IMR-90 (cell line): ENCODE measurements at regions not wholly inside any gene's neighbourhood (a gene's known extent, or its start where the extent isn't known, plus 50 kb on each side); places are given as distances from the start of the nearest gene placed in this dataset.

Experiments
- ATAC-seq: fragments of 200-7000 bp; cut with Tn5 transposase; 2 replicates; pipeline ENCODE4 v1.9.1; 2020; ENCODE audit warnings: low read depth, mild to moderate bottlenecking, moderate library complexity
- BruUV-seq: library from RNA; stranded (reverse); fragments of 400-500 nt; replicated peaks from 2 replicates; lab custom pipeline; 2021; lab: Mats Ljungman, UMichigan
- CTCF ChIA-PET: fragments of 300-600 bp; formaldehyde crosslinking; extraction: SDS; loops from one replicate; lab custom pipeline; 2021; ENCODE audit warnings: antibody characterized with exemption; lab: Yijun Ruan, JAX
- POLR2A ChIA-PET: fragments of 300-600 bp; sonication (Branson Sonifier 250); formaldehyde crosslinking; loops from one replicate; lab custom pipeline; 2022; ENCODE audit warnings: antibody characterized with exemption; ENCODE audit not compliant: unreplicated experiment; lab: Charles Lee
- DNase-seq: peaks from one replicate; pipeline ENCODE4 v3.0.0; 2013
- H2AFZ ChIP-seq: replicated peaks from 2 replicates; pipeline ENCODE3; 2013; ENCODE audit warnings: low read length, mild to moderate bottlenecking; ENCODE audit not compliant: poor library complexity
- H2AK5ac ChIP-seq: 2 replicates; pipeline ENCODE4 v1.6.1; 2013; ENCODE audit warnings: low read depth, low read length, inconsistent platforms
- H2AK9ac ChIP-seq: replicated peaks from 2 replicates; pipeline ENCODE3; 2013; ENCODE audit warnings: mild to moderate bottlenecking, low read depth, low read length, moderate library complexity; ENCODE audit not compliant: poor library complexity
- H2BK120ac ChIP-seq: 2 replicates; pipeline ENCODE4 v1.6.1; 2013; ENCODE audit warnings: low read depth, low read length, inconsistent platforms
- H2BK15ac ChIP-seq: 3 replicates; pipeline ENCODE4 v1.6.1; 2013; ENCODE audit warnings: low read depth, low read length, inconsistent platforms
- H2BK20ac ChIP-seq: 2 replicates; pipeline ENCODE4 v1.6.1; 2013; ENCODE audit warnings: low read depth, mild to moderate bottlenecking, inconsistent platforms, low read length, moderate library complexity
- H2BK5ac ChIP-seq: 2 replicates; pipeline ENCODE4 v1.6.1; 2013; ENCODE audit warnings: mild to moderate bottlenecking, low read depth, low read length, inconsistent platforms; ENCODE audit not compliant: poor library complexity, severe bottlenecking
- H3K14ac ChIP-seq: replicated peaks from 2 replicates; pipeline ENCODE4 v1.6.1; 2013; ENCODE audit warnings: low read depth, low read length, inconsistent platforms
- H3K18ac ChIP-seq: 2 replicates; pipeline ENCODE4 v1.6.1; 2013; ENCODE audit warnings: low read depth, low read length, control low read depth
- H3K23ac ChIP-seq: 2 replicates; pipeline ENCODE4 v1.6.1; 2013; ENCODE audit warnings: low read depth, low read length, inconsistent platforms
- H3K27ac ChIP-seq: 2 replicates; pipeline ENCODE4 v1.5.1; 2013; ENCODE audit warnings: mild to moderate bottlenecking, control low read depth, low read length; ENCODE audit not compliant: insufficient read depth
- H3K27me3 ChIP-seq: 2 replicates; pipeline ENCODE4 v1.6.1; 2013; ENCODE audit warnings: low read length; ENCODE audit not compliant: control insufficient read depth, insufficient read depth
- H3K36me3 ChIP-seq: 2 replicates; pipeline ENCODE4 v1.6.1; 2013; ENCODE audit warnings: low read length, mixed read lengths; ENCODE audit not compliant: control insufficient read depth, insufficient read depth
- H3K4ac ChIP-seq: 2 replicates; pipeline ENCODE4 v1.6.1; 2013; ENCODE audit warnings: low read depth, low read length, inconsistent platforms
- H3K4me1 ChIP-seq: 2 replicates; pipeline ENCODE4 v1.6.1; 2013; ENCODE audit warnings: low read length, mixed read lengths; ENCODE audit not compliant: control insufficient read depth, insufficient read depth
- H3K4me2 ChIP-seq: 2 replicates; pipeline ENCODE4 v1.6.1; 2013; ENCODE audit warnings: low read depth, mild to moderate bottlenecking, control low read depth, low read length, moderate library complexity
- H3K4me3 ChIP-seq: 2 replicates; pipeline ENCODE4 v1.5.1; 2013; ENCODE audit warnings: low read depth, mild to moderate bottlenecking, control low read depth, low read length, moderate library complexity; ENCODE audit not compliant: insufficient read depth
- H3K56ac ChIP-seq: 2 replicates; pipeline ENCODE4 v1.6.1; 2013; ENCODE audit warnings: low read length, inconsistent platforms; ENCODE audit not compliant: insufficient read depth; ENCODE audit errors: extremely low read depth
- H3K79me1 ChIP-seq, 2 experiments: 2 replicates each; pipeline ENCODE4 v1.6.1; 2013; ENCODE audit warnings: low read length in 2 of 2, inconsistent platforms in 1 of 2, low read depth in 1 of 2
- H3K9ac ChIP-seq: 2 replicates; pipeline ENCODE4 v1.6.1; 2013; ENCODE audit warnings: low read depth, low read length, control low read depth
- H3K9me1 ChIP-seq: 2 replicates; pipeline ENCODE4 v1.6.1; 2013; ENCODE audit warnings: low read length, inconsistent platforms; ENCODE audit not compliant: insufficient read depth
- H3K9me3 ChIP-seq: 2 replicates; pipeline ENCODE4 v1.6.1; 2013; ENCODE audit warnings: low read length; ENCODE audit not compliant: control insufficient read depth, insufficient read depth
- H4K20me1 ChIP-seq: 2 replicates; pipeline ENCODE4 v1.6.1; 2013; ENCODE audit warnings: low read length, inconsistent platforms; ENCODE audit not compliant: insufficient read depth
- H4K5ac ChIP-seq: 2 replicates; pipeline ENCODE4 v1.6.1; 2013; ENCODE audit warnings: mild to moderate bottlenecking, low read depth, low read length, control low read depth
- H4K8ac ChIP-seq, 2 experiments: 2 replicates each; pipeline ENCODE4 v1.6.1; 2013; ENCODE audit warnings: low read depth in 2 of 2, low read length in 2 of 2, control low read depth in 1 of 2, inconsistent platforms in 1 of 2
- H4K91ac ChIP-seq: 2 replicates; pipeline ENCODE4 v1.6.1; 2013; ENCODE audit warnings: low read depth, low read length, inconsistent platforms; ENCODE audit not compliant: insufficient read depth
- BHLHE40 ChIP-seq: fragments of 150-350 bp; IDR thresholded peaks from 2 replicates; pipeline ENCODE4 v1.6.1; 2016; ENCODE audit warnings: mild to moderate bottlenecking, low read depth, low read length
- CEBPB ChIP-seq: IDR thresholded peaks from 2 replicates; pipeline ENCODE4 v1.6.1; 2012; ENCODE audit warnings: low read depth, low read length, improper control_type of control experiment
- CHD1 ChIP-seq: IDR thresholded peaks from 2 replicates; pipeline ENCODE4 v1.6.1; 2012; ENCODE audit warnings: low read depth, low read length, improper control_type of control experiment
- FOS ChIP-seq: fragments of 150-350 bp; IDR thresholded peaks from 2 replicates; pipeline ENCODE4 v1.6.1; 2016; ENCODE audit warnings: low read depth, low read length
- MAFK ChIP-seq: IDR thresholded peaks from 2 replicates; pipeline ENCODE4 v1.6.1; 2012; ENCODE audit warnings: low read depth, low read length, improper control_type of control experiment
- MAZ ChIP-seq: IDR thresholded peaks from 2 replicates; pipeline ENCODE4 v1.6.1; 2012; ENCODE audit warnings: low read depth, mild to moderate bottlenecking, low read length, improper control_type of control experiment, moderate library complexity, borderline replicate concordance
- MXI1 ChIP-seq: IDR thresholded peaks from 2 replicates; pipeline ENCODE4 v1.6.1; 2012; ENCODE audit warnings: low read depth, mild to moderate bottlenecking, low read length, moderate library complexity, borderline replicate concordance
- NFE2L2 ChIP-seq: fragments of 150-350 bp; IDR thresholded peaks from 2 replicates; pipeline ENCODE4 v1.6.1; 2016; ENCODE audit warnings: low read depth, mild to moderate bottlenecking, low read length
- POLR2A ChIP-seq: IDR thresholded peaks from 2 replicates; pipeline ENCODE4 v1.6.1; 2012; ENCODE audit warnings: mild to moderate bottlenecking, low read depth, low read length
- RAD21 ChIP-seq: IDR thresholded peaks from 2 replicates; pipeline ENCODE4 v1.6.1; 2012; ENCODE audit warnings: low read length, improper control_type of control experiment
- RCOR1 ChIP-seq: IDR thresholded peaks from 2 replicates; pipeline ENCODE4 v1.6.1; 2012; ENCODE audit warnings: mild to moderate bottlenecking, low read length, improper control_type of control experiment; ENCODE audit not compliant: insufficient replicate concordance
- RFX5 ChIP-seq: IDR thresholded peaks from 2 replicates; pipeline ENCODE4 v1.8.0; 2012; ENCODE audit warnings: low read depth, mild to moderate bottlenecking, low read length, moderate library complexity
- SMC3 ChIP-seq: fragments of 150-350 bp; IDR thresholded peaks from 2 replicates; pipeline ENCODE4 v1.6.1; 2016; ENCODE audit warnings: low read depth, mild to moderate bottlenecking, antibody characterized with exemption, low read length, moderate library complexity
- WGBS, 2 experiments: methylation state at CpG; one replicate each; pipeline versions ENCODE4 v1.1.5 to v1.1.7; 2013; ENCODE audit warnings: missing lambda C conversion rate in 2 of 2; ENCODE audit not compliant: insufficient read length in 1 of 2; ENCODE audit errors: extremely low coverage in 2 of 2; 5-methylcytosine and 5-hydroxymethylcytosine counted together
- dilution Hi-C: fragments of 300-500 bp; cut with HindIII; formaldehyde crosslinking; loops from one replicate; pipeline ENCODE4 v1.14.3; 2018; ENCODE audit warnings: low sequenced_read_pairs; ENCODE audit not compliant: unreplicated experiment
- in situ Hi-C: fragments of 300-500 bp; cut with MboI; formaldehyde crosslinking; loops from 3 replicates; pipeline ENCODE4 v1.14.3; 2019; ENCODE audit warnings: low sequenced_read_pairs, inconsistent platforms, mixed read lengths
- intact Hi-C: fragments of 100-400 bp; cut with micrococcal nuclease; formaldehyde crosslinking; loops from 2 replicates; pipeline ENCODE4 v1.10.0; 2022
- TF ChIP-seq, protein P1 (sequence below): fragments of 150-350 bp; IDR thresholded peaks from 2 replicates; pipeline ENCODE4 v1.6.1; 2017; ENCODE audit warnings: mild to moderate bottlenecking, antibody characterized with exemption, low read length, low read depth
- TF ChIP-seq, protein P2 (sequence below): fragments of 150-350 bp; IDR thresholded peaks from 2 replicates; pipeline ENCODE4 v1.6.1; 2016; ENCODE audit warnings: low read depth, mild to moderate bottlenecking, low read length, moderate library complexity, borderline replicate concordance
- TF ChIP-seq, protein P3 (sequence below): conservative IDR thresholded peaks from 2 replicates; pipeline ENCODE4 v1.5.1; 2012; ENCODE audit warnings: mild to moderate bottlenecking, low read depth, low read length, improper control_type of control experiment

DNA sequence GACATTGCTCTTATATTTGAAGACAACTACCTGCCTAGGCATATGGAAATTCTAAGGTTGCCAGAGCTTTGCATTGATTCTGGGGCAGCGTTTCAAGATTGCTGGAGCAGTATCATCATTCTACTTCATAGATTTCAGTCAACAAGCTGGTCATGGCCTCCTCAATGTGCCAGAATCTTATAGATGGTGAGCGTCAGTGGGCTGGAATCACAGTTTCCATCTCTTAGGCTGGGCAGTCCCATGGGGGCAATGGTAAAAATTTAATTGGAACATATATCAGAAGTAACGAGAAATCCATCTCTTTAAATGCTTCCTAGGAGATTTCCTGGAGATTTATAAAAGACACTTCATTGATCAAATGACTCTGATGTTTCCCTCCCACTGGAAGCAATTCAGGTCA is 258.3 kb downstream of the SV2B start:
- no peak overlapping the region for H2AK5ac ChIP-seq
- no peaks in the 10 kb centered on the region for H4K20me1 ChIP-seq
- H2BK15ac ChIP-seq = no peak overlapping the region
- intact Hi-C loops = no loop called here
- in situ Hi-C loops = no loop called here
- no peak overlapping the region for H4K5ac ChIP-seq
- no peak overlapping the region for H4K8ac ChIP-seq
- no peak overlapping the region for H3K14ac ChIP-seq
- no peak overlapping the region for H2BK120ac ChIP-seq
- H3K18ac ChIP-seq = no peak overlapping the region
- H3K27ac ChIP-seq = no peak overlapping the region
- CTCF ChIA-PET = no interaction called here
- H3K4ac ChIP-seq = no peak overlapping the region
- H3K9ac ChIP-seq = no peak overlapping the region
- H2BK5ac ChIP-seq = no peak overlapping the region
- H3K36me3 ChIP-seq = no peaks in the 10 kb centered on the region
- no peaks in the 10 kb centered on the region for H3K4me1 ChIP-seq
- no TSS peak for BruUV-seq
- no peak overlapping the region for H3K4me3 ChIP-seq
- no peak overlapping the region for H4K91ac ChIP-seq
- TF ChIP-seq MXI1 (no peak), BHLHE40 (no peak), MAFK (no peak), FOS (no peak), NFE2L2 (no peak), SMC3 (no peak), CEBPB (no peak), RCOR1 (no peak), CHD1 (no peak), MAZ (no peak), RAD21 (no peak), RFX5 (no peak), POLR2A (no peak)
- TF ChIP-seq, protein P1, sequence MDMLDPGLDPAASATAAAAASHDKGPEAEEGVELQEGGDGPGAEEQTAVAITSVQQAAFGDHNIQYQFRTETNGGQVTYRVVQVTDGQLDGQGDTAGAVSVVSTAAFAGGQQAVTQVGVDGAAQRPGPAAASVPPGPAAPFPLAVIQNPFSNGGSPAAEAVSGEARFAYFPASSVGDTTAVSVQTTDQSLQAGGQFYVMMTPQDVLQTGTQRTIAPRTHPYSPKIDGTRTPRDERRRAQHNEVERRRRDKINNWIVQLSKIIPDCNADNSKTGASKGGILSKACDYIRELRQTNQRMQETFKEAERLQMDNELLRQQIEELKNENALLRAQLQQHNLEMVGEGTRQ = no peak
- TF ChIP-seq, protein P2, sequence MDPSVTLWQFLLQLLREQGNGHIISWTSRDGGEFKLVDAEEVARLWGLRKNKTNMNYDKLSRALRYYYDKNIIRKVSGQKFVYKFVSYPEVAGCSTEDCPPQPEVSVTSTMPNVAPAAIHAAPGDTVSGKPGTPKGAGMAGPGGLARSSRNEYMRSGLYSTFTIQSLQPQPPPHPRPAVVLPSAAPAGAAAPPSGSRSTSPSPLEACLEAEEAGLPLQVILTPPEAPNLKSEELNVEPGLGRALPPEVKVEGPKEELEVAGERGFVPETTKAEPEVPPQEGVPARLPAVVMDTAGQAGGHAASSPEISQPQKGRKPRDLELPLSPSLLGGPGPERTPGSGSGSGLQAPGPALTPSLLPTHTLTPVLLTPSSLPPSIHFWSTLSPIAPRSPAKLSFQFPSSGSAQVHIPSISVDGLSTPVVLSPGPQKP = no peak
- TF ChIP-seq, protein P3, sequence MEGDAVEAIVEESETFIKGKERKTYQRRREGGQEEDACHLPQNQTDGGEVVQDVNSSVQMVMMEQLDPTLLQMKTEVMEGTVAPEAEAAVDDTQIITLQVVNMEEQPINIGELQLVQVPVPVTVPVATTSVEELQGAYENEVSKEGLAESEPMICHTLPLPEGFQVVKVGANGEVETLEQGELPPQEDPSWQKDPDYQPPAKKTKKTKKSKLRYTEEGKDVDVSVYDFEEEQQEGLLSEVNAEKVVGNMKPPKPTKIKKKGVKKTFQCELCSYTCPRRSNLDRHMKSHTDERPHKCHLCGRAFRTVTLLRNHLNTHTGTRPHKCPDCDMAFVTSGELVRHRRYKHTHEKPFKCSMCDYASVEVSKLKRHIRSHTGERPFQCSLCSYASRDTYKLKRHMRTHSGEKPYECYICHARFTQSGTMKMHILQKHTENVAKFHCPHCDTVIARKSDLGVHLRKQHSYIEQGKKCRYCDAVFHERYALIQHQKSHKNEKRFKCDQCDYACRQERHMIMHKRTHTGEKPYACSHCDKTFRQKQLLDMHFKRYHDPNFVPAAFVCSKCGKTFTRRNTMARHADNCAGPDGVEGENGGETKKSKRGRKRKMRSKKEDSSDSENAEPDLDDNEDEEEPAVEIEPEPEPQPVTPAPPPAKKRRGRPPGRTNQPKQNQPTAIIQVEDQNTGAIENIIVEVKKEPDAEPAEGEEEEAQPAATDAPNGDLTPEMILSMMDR = no peak
- no peak overlapping the region for H3K23ac ChIP-seq
- no peak overlapping the region for H2BK20ac ChIP-seq
- ATAC-seq (no peak), DNase-seq (no peak)
- no peaks in the 10 kb centered on the region for H3K9me1 ChIP-seq
- dilution Hi-C loops = no loop called here
- no peak overlapping the region for H3K4me2 ChIP-seq
- no peak overlapping the region for H2AK9ac ChIP-seq
- no peaks in the 10 kb centered on the region for H3K9me3 ChIP-seq
- no CpG with 5 or more reads among the region's 3 CpGs for WGBS, 2 experiments
- no peak overlapping the region for H3K56ac ChIP-seq
- H3K79me1 ChIP-seq = no peaks in the 10 kb centered on the region
- no peak overlapping the region for H2AFZ ChIP-seq
- POLR2A ChIA-PET = no interaction called here
- H3K27me3 ChIP-seq = no peaks in the 10 kb centered on the region
